Ovary (tissue), 3 donors: ENCODE measurements at regions not wholly inside any gene's neighbourhood (a gene's known extent, or its start where the extent isn't known, plus 50 kb on each side); places are given as distances from the start of the nearest gene placed in this dataset.

Experiments used
- CTCF ChIP-seq, 3 donors: fragments of 450-650 bp in 2 of 3; fragments of 200-600 bp in 1 of 3; IDR thresholded peaks; one replicate each; pipeline versions ENCODE4 v1.5.1 to v1.8.0; 2016 to 2022; ENCODE audit warnings: antibody characterized with exemption in 3 of 3, mild to moderate bottlenecking in 1 of 3
- EP300 ChIP-seq: sonication (generic); formaldehyde crosslinking; IDR thresholded peaks from one replicate; pipeline ENCODE4 v1.6.1; 2017; ENCODE audit warnings: antibody characterized with exemption
- POLR2A ChIP-seq: fragments of 450-650 bp; IDR thresholded peaks from one replicate; pipeline ENCODE4 v1.6.1; 2017; ENCODE audit warnings: antibody characterized with exemption, mild to moderate bottlenecking, moderate library complexity
- donor health status: DM: no; HTN: no; CAD: no.

GRCh38 chr7:131072505-131073091 lies 255.1 kb upstream of the MKLN1 start:
- no peak for TF ChIP-seq CTCF (IDR thresholded peaks at IDR 0.05)
- TF ChIP-seq POLR2A = no peak
- no peak for TF ChIP-seq EP300
